Ramos (cell line): ENCODE measurements at regions not wholly inside any gene's neighbourhood (a gene's known extent, or its start where the extent isn't known, plus 50 kb on each side); places are given as distances from the start of the nearest gene placed in this dataset.

Experiments used
- in situ Hi-C: fragments of 300-500 bp; cut with MboI; formaldehyde crosslinking; loops from one replicate; pipeline ENCODE4 v1.14.3; 2022; ENCODE audit warnings: low sequenced_read_pairs; ENCODE audit not compliant: unreplicated experiment

DNA sequence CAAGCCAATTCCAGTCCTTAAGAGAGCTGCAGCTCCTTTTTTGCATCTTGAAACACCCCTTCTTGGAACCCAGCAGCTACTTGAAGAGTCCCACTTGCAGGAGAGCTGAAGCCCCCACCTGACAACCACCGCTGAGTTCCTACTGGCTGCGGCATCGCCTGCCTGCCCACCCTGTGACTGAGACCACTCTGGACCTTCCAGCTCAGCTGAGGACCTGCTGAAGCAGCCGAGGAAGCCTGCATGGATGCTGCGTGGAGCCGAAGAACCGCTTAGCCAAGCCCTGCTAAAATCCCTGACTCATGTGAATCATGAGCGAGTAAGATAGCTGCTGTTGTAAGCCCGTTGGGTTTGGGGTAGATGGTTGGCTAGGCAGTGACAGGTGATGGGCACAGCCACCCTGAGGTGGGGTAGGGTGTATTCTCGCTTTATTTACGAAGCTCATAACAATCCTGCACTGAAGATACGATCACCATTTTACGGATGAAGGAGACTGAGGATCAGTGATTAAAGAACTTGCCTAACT lies 78.4 kb downstream of the INHBB start:
- in situ Hi-C loops: no loop called here

- in situ Hi-C loops: no loop called here
These were observed 79.1 kb downstream of the INHBB start for GRCh38 chr2:120425014-120425413.

DNA sequence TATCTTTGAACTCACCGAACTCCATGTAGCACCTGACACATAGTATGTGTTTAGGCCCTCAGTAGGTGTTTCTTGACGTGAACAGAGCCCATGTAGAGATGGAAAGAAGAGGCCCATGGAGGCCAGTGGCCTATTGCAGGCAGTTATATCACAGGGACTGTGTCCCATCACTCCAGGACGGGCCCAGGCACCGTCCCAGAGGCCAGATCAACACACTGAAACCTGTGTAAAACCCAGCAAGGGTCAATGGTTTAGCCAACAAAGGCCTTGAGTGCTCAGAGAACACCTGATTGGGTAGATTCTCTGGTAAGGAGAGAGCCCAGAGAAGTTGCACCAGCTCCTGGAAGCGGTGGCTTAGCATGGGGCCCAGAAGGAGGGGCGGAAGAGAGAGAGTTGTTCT lies 82.8 kb downstream of the INHBB start:
- in situ Hi-C loops: no loop called here

- in situ Hi-C loops: no loop called here
These were observed 83.9 kb downstream of the INHBB start for GRCh38 chr2:120429586-120430500.

- in situ Hi-C loops: no loop called here
These were observed 84.5 kb downstream of the INHBB start for GRCh38 chr2:120430501-120430830.

DNA sequence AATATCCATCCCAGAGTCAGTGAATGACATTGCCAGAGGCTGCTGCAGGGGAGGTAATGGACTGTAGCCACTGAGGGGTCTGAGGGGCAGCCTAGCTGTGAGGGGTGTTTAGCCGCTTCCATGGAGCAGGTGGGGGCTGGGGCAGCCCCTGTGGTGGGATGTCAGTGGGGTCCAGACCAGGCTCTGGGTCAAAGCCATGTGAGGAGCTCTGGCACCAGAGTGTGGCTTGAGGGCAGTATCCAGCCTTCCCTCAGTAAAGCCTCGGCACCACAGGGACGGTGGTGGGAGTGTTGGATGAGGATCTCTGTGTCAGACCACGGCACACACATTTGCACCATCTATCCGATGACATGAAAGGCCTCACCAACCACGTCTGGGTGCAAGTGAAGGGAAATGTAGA lies 85.0 kb downstream of the INHBB start:
- in situ Hi-C loops: no loop called here

DNA sequence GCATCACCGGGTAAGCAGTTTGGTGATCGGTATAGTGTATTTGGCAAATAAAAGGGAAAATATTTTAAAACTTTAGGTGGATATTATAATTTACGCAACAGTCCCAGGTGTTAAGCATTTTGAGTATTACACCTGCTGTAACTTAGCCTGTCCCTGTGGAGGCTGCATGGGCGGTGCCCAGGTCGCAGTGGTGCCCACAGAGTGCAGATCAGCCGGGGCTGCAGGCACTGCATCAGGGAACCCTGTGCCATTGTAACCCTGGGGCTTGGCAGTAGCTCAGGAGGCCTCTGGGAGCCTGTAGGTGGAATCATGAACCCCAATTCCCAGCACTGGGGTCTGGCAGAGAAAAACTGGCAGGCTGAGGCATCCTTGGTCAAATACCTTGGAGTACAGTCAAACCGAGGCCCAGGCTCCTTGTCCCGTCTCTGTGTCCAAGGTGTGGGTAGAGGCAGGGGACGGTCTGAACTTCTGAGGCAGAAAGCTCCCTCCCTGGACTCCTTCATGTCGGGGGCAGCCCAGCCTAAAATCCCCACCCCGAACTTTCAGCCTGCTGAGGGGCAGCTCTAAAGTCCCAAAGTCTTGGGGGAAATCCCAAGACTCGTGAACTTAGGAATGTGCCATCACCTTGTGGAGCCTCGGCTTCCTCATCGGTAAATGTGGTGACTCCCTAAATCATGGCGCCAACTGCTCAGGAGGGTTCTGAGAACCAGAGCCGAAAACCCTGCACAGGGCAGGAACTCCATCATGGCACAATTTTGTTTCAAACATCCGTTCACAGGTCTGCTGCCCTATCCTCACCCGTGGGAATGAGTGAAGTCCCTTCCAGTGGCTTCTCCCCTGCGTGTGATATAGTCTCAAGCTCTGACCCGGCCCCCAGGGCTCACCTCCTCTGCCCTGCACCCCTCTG lies 85.7 kb downstream of the INHBB start:
- in situ Hi-C loops: no loop called here

DNA sequence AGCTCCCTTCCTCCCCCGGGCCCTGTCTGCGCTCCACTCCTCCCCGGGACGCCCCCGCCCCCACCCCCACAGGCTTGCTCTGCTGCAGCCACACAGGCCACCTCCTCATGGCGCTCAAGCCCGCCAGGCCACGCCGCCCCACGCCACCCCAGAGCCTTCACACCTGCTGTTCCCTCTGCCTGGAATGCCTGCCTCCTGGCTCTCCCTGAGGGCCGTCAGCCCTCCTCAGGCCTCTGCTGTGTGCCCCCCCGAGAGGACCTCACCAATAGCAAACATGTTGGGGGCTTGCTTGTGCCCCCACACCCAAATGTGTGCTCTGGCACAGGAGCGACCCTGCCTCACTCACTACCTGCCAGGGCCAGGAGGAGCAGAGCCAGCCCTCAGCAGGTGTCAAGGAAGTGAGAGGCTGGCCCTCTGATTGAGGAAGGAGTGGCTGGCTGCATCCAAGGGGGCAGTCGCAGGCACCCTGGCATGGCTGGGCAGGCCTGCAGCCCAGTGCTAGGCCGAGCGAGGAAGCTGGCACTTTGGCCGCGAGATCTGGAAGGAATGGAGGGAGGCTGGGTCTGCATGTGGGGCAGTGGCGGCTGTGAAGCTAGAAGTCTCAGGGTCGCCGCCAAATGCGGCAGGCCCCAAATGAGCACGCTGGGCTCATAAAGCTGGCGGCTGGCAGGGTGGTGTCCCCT lies 86.5 kb downstream of the INHBB start:
- in situ Hi-C loops: no loop called here

- in situ Hi-C loops: no loop called here
These were observed 87.3 kb downstream of the INHBB start for GRCh38 chr2:120432976-120433815.

GRCh38 chr2:120433816-120434290 lies 87.9 kb downstream of the INHBB start:
- in situ Hi-C loops: no loop called here

GRCh38 chr2:120434492-120435308 lies 88.8 kb downstream of the INHBB start:
- in situ Hi-C loops: no loop called here

- in situ Hi-C loops: no loop called here
These were observed 89.9 kb downstream of the INHBB start for GRCh38 chr2:120435671-120436459.

DNA sequence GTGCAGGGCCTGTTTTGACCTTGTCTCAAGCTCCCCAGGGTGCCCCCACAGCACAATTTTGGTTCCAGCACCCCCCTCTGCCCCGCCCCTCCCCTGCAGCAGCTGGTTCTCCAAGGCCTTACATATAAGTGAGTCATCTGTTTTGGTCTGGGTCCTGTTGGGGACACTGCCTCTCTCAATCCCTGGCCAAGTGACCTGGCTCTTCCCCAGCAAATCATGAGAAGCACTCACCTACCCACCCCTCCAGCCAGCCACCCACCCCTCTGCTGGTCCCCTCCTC lies 90.5 kb downstream of the INHBB start:
- in situ Hi-C loops: no loop called here

GRCh38 chr2:120436885-120437603 lies 91.1 kb downstream of the INHBB start:
- in situ Hi-C loops: no loop called here

- in situ Hi-C loops: no loop called here
These were observed 91.7 kb downstream of the INHBB start for GRCh38 chr2:120437604-120438000.

- in situ Hi-C loops: no loop called here
These were observed 92.5 kb downstream of the INHBB start for GRCh38 chr2:120438301-120439066.

- in situ Hi-C loops: no loop called here
These were observed 93.1 kb downstream of the INHBB start for GRCh38 chr2:120439067-120439368.
